Testis (tissue), 2 donors: ENCODE measurements at regions not wholly inside any gene's neighbourhood (a gene's known extent, or its start where the extent isn't known, plus 50 kb on each side); places are given as distances from the start of the nearest gene placed in this dataset.

Experiments used
- POLR2A ChIP-seq: fragments of 450-650 bp; IDR thresholded peaks from one replicate; pipeline ENCODE4 v1.6.1; 2017; ENCODE audit warnings: antibody characterized with exemption, mild to moderate bottlenecking, moderate library complexity
- TF ChIP-seq, protein P1 (sequence below), 3 experiments: fragments of 450-650 bp in 2 of 3; fragments of 200-600 bp in 1 of 3; sonication (generic) in 1 of 3; IDR thresholded peaks; one replicate each; pipeline ENCODE4 v1.5.1; 2016 to 2019; ENCODE audit warnings: antibody characterized with exemption in 3 of 3, mild to moderate bottlenecking in 2 of 3, moderate library complexity in 1 of 3

DNA sequence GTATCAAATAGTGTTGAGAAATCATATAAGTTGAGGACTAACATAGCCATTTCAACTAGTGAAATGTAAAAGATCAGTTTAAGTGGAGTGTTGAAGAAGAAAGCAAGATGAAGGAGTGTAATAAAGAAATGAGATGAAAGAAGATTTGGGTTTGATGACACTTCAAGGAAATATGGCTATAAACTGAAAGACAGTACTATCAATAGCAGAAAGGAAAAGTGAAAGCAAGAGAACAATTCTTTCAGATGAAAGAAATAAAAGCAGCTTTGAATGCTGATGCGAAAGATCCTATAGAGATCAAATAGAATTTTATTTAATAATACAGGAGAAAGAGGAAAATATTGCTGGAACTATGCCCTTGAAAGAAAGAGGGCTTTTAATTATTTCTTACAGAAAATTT is 92.8 kb upstream of the PRSS16 start:
- TF ChIP-seq, protein P1, sequence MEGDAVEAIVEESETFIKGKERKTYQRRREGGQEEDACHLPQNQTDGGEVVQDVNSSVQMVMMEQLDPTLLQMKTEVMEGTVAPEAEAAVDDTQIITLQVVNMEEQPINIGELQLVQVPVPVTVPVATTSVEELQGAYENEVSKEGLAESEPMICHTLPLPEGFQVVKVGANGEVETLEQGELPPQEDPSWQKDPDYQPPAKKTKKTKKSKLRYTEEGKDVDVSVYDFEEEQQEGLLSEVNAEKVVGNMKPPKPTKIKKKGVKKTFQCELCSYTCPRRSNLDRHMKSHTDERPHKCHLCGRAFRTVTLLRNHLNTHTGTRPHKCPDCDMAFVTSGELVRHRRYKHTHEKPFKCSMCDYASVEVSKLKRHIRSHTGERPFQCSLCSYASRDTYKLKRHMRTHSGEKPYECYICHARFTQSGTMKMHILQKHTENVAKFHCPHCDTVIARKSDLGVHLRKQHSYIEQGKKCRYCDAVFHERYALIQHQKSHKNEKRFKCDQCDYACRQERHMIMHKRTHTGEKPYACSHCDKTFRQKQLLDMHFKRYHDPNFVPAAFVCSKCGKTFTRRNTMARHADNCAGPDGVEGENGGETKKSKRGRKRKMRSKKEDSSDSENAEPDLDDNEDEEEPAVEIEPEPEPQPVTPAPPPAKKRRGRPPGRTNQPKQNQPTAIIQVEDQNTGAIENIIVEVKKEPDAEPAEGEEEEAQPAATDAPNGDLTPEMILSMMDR (IDR thresholded peaks at IDR 0.05): no peak
- no peak for TF ChIP-seq POLR2A
